ENCODE measurements at regions not wholly inside any gene's neighbourhood (a gene's known extent, or its start where the extent isn't known, plus 50 kb on each side); places are given as distances from the start of the nearest gene placed in this dataset.
"Not testable (repeated sequence)": the region's sequence is repeated elsewhere in the genome, so short reads cannot be mapped to it uniquely, and the experiment has no call there.

DNA sequence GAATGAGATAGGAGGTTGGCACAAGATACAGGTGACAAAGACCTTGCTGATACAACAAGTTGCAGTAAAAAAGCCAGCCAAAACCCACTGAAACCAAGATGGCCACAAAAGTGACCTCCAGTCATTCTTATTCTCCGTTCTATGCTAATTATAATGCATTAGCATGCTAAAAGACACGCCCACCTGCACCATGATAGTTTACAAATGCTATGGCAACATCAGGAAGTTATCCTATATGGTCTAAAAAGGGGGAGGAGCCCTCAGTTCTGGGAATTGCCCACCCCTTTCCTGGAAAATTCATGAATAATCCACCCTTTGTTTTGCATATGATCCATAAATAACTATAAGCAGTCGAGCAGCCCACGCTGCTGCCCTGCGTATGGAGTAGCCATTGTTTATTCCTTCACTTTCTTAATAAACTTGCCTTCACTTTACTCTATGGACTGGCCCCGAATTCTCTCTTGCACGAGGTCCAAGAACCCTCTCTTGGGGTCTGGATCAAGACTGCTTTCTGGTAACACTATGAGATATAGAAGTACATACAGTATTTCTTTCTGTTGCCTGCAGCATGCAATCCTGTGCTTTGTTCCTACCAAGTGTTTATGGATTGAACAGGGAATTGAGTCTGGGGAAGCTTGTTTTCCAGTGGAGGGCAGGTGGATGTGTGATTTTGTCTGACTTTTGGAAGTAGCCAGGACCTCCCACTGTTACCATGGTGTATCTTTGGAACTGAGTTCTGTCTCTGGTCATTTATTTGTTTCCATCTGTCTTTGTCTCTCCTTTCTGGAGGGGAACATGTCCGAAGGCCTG is 72.0 kb upstream of the TGM3 start:
- CTCF ChIA-PET = interaction anchor here (1.7 kb wide), 1 partner anchor 15 kb away, joined by 4 read pairs; no protein-coding TSS in a partner anchor
- Mint-ChIP-seq H3K9me3 (ENCODE audit: low read depth) (peaks cover 6% of the 10 kb centered on the region), H3K4me3 (no peak overlapping the region), H3K36me3 (no peaks in the 10 kb centered on the region), H3K4me1 (peaks cover 2% of the 10 kb centered on the region), H3K27ac (no peak overlapping the region), H3K27me3 (peaks cover 17% of the 10 kb centered on the region)
- ATAC-seq = no peak
- no peak for DNase-seq

DNA sequence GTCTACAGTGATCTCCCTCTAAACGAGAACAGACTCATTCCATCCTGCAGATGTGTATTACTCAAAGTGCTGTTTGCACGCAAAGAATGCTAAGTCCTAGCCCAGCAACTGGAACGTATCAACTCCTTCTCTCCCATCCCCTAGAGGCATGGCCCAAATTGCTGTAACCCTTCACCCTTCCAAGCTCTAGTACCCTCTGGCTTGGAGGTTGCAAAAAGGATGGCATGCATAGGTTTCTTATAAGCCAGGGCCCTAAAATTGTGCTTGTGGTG is 71.5 kb upstream of the TGM3 start:
- Mint-ChIP-seq H3K36me3 (no peaks in the 10 kb centered on the region), H3K4me1 (peaks cover 2% of the 10 kb centered on the region), H3K27ac (no peak overlapping the region), H3K4me3 (no peak overlapping the region), H3K27me3 (peaks cover 18% of the 10 kb centered on the region), H3K9me3 (ENCODE audit: low read depth) (peaks cover 6% of the 10 kb centered on the region)
- no peak for ATAC-seq
- DNase-seq = no peak
- CTCF ChIA-PET = interaction anchor here (1.7 kb wide), 1 partner anchor 15 kb away, joined by 4 read pairs; no protein-coding TSS in a partner anchor

DNA sequence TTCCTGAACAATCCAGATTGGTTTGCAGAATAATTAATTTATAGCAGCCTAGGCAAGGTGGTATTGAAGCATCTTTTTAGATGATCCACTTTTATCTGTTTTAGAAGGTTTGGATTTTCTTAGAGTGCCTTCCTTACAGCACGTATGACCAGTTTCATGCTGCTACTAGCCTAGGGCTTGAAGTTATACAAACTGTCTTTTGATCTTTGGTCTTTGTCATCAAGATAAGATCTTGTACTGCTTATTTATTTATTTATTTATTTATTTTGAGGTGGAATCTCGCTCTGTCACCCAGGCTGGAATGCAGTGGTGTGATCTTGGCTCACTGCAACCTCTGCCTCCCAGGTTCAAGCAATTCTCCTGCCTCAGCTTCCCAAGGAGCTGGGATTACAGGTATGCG is 68.5 kb upstream of the TGM3 start:
- H3K27me3 Mint-ChIP-seq; H3K9me3 Mint-ChIP-seq (ENCODE audit: low read depth); H3K4me3 Mint-ChIP-seq; H3K4me1 Mint-ChIP-seq; DNase-seq; CTCF ChIA-PET; ATAC-seq; H3K36me3 Mint-ChIP-seq; H3K27ac Mint-ChIP-seq: not testable (repeated sequence)

DNA sequence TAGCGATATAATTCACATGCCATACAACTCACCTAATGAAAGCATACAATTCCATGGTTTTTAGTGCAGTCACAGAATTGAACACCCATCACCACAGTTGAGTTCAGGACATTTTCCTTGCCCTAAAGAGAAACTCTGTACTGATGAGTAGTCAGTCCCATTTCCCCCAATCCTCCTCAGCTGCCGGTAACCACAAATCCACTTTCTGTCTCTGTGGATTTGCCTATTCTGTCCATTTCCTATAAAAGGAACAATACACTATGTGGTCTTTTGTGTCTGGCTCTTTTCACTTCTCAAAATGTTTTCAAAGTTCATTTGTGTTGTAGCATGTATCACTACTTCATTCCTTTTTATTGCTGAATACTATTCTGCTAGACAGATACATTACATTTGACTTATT is 67.9 kb upstream of the TGM3 start:
- no peaks in the 10 kb centered on the region for H3K9me3 Mint-ChIP-seq (ENCODE audit: low read depth)
- CTCF ChIA-PET = no interaction called here
- H3K27me3 Mint-ChIP-seq = peaks cover 7% of the 10 kb centered on the region
- no peak overlapping the region for H3K4me3 Mint-ChIP-seq
- ATAC-seq (no peak), DNase-seq (no peak)
- no peak overlapping the region for H3K27ac Mint-ChIP-seq
- no peaks in the 10 kb centered on the region for H3K36me3 Mint-ChIP-seq
- H3K4me1 Mint-ChIP-seq = no peaks in the 10 kb centered on the region

DNA sequence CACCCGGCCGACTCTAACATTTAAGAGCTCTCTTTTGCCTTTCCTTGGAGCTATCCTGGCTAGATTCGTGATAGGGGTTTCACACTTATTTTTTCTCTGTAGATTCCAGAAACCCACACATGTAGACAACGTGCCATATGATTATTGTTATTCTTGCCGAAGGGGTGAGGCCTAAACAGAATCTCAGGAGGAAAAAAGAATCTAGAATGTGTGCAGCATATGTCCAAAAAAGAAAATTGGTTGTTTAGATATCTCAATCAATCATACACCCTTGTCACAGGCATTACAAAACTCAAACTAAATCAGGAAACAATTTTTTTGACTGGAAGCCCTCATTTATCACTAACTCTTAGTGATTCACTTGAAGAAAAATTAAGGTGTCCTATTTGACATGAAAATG is 66.9 kb upstream of the TGM3 start:
- DNase-seq (no peak), ATAC-seq (no peak)
- Mint-ChIP-seq H3K4me3 (no peak overlapping the region), H3K27ac (no peak overlapping the region), H3K9me3 (ENCODE audit: low read depth) (no peaks in the 10 kb centered on the region), H3K27me3 (peaks cover 7% of the 10 kb centered on the region), H3K36me3 (no peaks in the 10 kb centered on the region), H3K4me1 (no peaks in the 10 kb centered on the region)
- CTCF ChIA-PET = no interaction called here

- Mint-ChIP-seq H3K27me3 (peaks cover 4% of the 10 kb centered on the region), H3K9me3 (ENCODE audit: low read depth) (no peaks in the 10 kb centered on the region), H3K4me3 (no peak overlapping the region), H3K4me1 (no peaks in the 10 kb centered on the region), H3K27ac (no peak overlapping the region), H3K36me3 (no peaks in the 10 kb centered on the region)
- CTCF ChIA-PET = interaction anchor here (1.0 to 1.4 kb wide), 2 partner anchors 10 to 59 kb away, joined by 3 to 4 read pairs; no protein-coding TSS in a partner anchor
- ATAC-seq = no peak
- DNase-seq = no peak
Observed at GRCh38 chr20:2230726-2231488, 64.9 kb upstream of the TGM3 start.

GRCh38 chr20:2231701-2232100 is 64.1 kb upstream of the TGM3 start:
- Mint-ChIP-seq H3K36me3 (no peaks in the 10 kb centered on the region), H3K9me3 (ENCODE audit: low read depth) (no peaks in the 10 kb centered on the region), H3K4me1 (no peaks in the 10 kb centered on the region), H3K27me3 (peaks cover 4% of the 10 kb centered on the region), H3K4me3 (no peak overlapping the region), H3K27ac (no peak overlapping the region)
- no peak for DNase-seq
- CTCF ChIA-PET = no interaction called here
- ATAC-seq = no peak

DNA sequence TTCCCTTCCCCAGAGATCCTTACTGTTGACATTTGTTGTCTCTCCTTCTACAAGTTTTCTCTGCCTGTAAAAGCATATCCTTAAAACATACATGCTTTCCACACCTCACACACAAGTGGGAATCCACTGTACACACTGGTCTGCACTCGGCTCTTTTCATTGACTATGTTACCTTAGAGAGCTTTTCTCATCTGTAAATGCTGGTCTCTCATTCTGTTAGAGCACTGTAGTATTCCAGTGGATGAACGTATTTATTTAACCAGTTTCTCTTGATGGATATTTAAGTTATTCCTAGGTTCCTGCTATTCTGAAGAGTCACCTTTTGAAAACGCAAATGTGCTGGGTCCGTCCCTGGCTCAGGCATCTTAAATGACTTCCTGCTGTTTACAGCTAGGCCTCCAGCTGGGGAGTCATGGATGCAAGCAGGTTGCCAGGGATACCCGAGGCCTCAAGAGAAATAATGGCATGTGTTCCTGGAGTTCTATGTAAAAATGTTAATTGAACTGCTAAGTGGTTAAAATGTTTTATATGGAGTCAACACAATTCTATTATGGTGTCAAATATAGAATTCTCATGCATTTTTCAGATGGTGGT is 61.1 kb upstream of the TGM3 start:
- Mint-ChIP-seq H3K9me3 (ENCODE audit: low read depth) (no peaks in the 10 kb centered on the region), H3K27ac (no peak overlapping the region), H3K27me3 (no peaks in the 10 kb centered on the region), H3K4me1 (no peaks in the 10 kb centered on the region), H3K36me3 (no peaks in the 10 kb centered on the region), H3K4me3 (no peak overlapping the region)
- no peak for DNase-seq
- CTCF ChIA-PET = no interaction called here
- no peak for ATAC-seq

- ATAC-seq (no peak), DNase-seq (no peak)
- no peak overlapping the region for H3K27ac Mint-ChIP-seq
- CTCF ChIA-PET = interaction anchor here (0.6 to 1.0 kb wide), 2 partner anchors 13 to 35 kb away, joined by 3 read pairs; no protein-coding TSS in a partner anchor
- H3K36me3 Mint-ChIP-seq = no peaks in the 10 kb centered on the region
- H3K27me3 Mint-ChIP-seq = peaks cover 4% of the 10 kb centered on the region
- no peaks in the 10 kb centered on the region for H3K9me3 Mint-ChIP-seq (ENCODE audit: low read depth)
- no peaks in the 10 kb centered on the region for H3K4me1 Mint-ChIP-seq
- H3K4me3 Mint-ChIP-seq = no peak overlapping the region
Observed at GRCh38 chr20:2236256-2236655, 59.5 kb upstream of the TGM3 start.

DNA sequence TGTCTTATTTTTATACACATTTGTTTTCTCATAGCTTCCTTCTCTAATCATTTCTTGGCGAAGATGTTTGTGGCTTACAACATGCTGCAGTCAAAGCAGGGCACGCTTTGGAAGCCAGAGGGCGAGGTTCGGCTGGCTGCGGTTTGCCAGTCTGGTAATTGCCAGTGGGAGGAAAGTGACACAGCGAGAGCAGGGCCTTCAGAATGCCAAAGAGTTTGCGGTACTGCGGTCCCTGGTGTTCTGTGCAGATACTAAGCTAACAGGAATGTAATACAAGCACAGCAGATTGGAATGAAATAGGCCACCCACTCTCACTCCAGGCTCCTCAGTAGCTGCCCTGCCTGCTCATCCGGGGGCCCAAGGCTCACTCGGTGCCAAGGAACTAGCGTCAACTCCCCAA is 58.7 kb upstream of the TGM3 start:
- H3K27ac Mint-ChIP-seq = no peak overlapping the region
- ATAC-seq = no peak
- H3K9me3 Mint-ChIP-seq (ENCODE audit: low read depth) = no peaks in the 10 kb centered on the region
- no peaks in the 10 kb centered on the region for H3K4me1 Mint-ChIP-seq
- CTCF ChIA-PET = interaction anchor here (1.0 kb wide), 1 partner anchor 13 kb away, joined by 3 read pairs; no protein-coding TSS in a partner anchor
- peaks cover 4% of the 10 kb centered on the region for H3K27me3 Mint-ChIP-seq
- no peaks in the 10 kb centered on the region for H3K36me3 Mint-ChIP-seq
- DNase-seq = no peak
- H3K4me3 Mint-ChIP-seq = no peak overlapping the region

GRCh38 chr20:2238601-2239000 is 57.2 kb upstream of the TGM3 start:
- H3K27me3 Mint-ChIP-seq = peaks cover 10% of the 10 kb centered on the region
- CTCF ChIA-PET = no interaction called here
- no peaks in the 10 kb centered on the region for H3K9me3 Mint-ChIP-seq (ENCODE audit: low read depth)
- H3K36me3 Mint-ChIP-seq = no peaks in the 10 kb centered on the region
- DNase-seq (no peak), ATAC-seq (no peak)
- no peak overlapping the region for H3K4me3 Mint-ChIP-seq
- H3K4me1 Mint-ChIP-seq = no peaks in the 10 kb centered on the region
- H3K27ac Mint-ChIP-seq = no peak overlapping the region

- CTCF ChIA-PET = interaction anchor here (0.6 to 1.1 kb wide), 2 partner anchors 10 to 1242 kb away, joined by 3 read pairs; no protein-coding TSS in a partner anchor
- no peak for ATAC-seq
- Mint-ChIP-seq H3K27ac (no peak overlapping the region), H3K4me1 (no peaks in the 10 kb centered on the region), H3K36me3 (no peaks in the 10 kb centered on the region), H3K4me3 (no peak overlapping the region), H3K27me3 (peaks cover 15% of the 10 kb centered on the region), H3K9me3 (ENCODE audit: low read depth) (no peaks in the 10 kb centered on the region)
- no peak for DNase-seq
Observed at GRCh38 chr20:2240835-2241234, 55.0 kb upstream of the TGM3 start.

DNA sequence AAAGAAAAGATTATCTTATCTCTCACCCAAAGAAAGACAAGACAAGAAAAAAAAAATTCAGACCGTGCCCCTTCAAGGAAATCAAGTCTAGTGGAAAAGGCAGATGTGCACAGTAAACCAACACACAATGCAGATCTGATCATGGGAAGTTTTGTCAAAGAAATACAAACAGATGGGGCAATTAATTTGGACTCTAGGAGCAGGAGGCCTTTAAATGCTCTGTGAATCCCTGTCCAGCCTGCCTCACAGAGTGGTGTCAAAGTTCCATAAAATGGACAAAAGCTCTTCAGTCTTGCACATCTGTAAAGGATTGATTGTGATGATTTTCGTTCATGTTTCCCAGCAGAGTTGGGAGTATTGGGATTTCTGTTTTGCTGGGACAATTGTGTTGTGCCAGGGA is 53.1 kb upstream of the TGM3 start:
- Mint-ChIP-seq H3K27ac (no peak overlapping the region), H3K4me1 (no peaks in the 10 kb centered on the region), H3K9me3 (ENCODE audit: low read depth) (no peaks in the 10 kb centered on the region), H3K36me3 (no peaks in the 10 kb centered on the region), H3K4me3 (no peak overlapping the region), H3K27me3 (peaks cover 15% of the 10 kb centered on the region)
- ATAC-seq = no peak
- DNase-seq = no peak
- CTCF ChIA-PET = interaction anchor here (0.5 to 1.1 kb wide), 2 partner anchors 10 to 431 kb away, joined by 3 read pairs; no protein-coding TSS in a partner anchor

GRCh38 chr20:2244523-2244922 is 51.3 kb upstream of the TGM3 start:
- DNase-seq = no peak
- H3K27ac Mint-ChIP-seq = no peak overlapping the region
- H3K36me3 Mint-ChIP-seq = no peaks in the 10 kb centered on the region
- no peak overlapping the region for H3K4me3 Mint-ChIP-seq
- no peaks in the 10 kb centered on the region for H3K9me3 Mint-ChIP-seq (ENCODE audit: low read depth)
- no peak for ATAC-seq
- CTCF ChIA-PET = no interaction called here
- peaks cover 20% of the 10 kb centered on the region for H3K27me3 Mint-ChIP-seq
- no peaks in the 10 kb centered on the region for H3K4me1 Mint-ChIP-seq

All from activated CD8-positive, alpha-beta memory T cell treated with anti-CD3 and anti-CD28 coated beads, Interleukin-2, amount 10 ng/mL, durations not matched to agents 7 days and 5 days (primary cell).